DOHH2 (cell line): ENCODE measurements at regions not wholly inside any gene's neighbourhood (a gene's known extent, or its start where the extent isn't known, plus 50 kb on each side); places are given as distances from the start of the nearest gene placed in this dataset.

ENCODE experiments used
- H3F3A ChIP-seq: fragments of 200-600 bp; sonication (generic), shearing (Covaris generic); 2 replicates; pipeline ENCODE4 v1.6.0; 2016; ENCODE audit warnings: antibody characterized with exemption, mild to moderate bottlenecking; ENCODE audit not compliant: control insufficient read depth, insufficient read depth
- H3K27ac ChIP-seq: fragments of 200-600 bp; sonication (generic); 2 replicates; pipeline ENCODE4 v1.5.1; 2014; ENCODE audit warnings: low read depth, mild to moderate bottlenecking, low read length, moderate library complexity
- H3K27me3 ChIP-seq: fragments of 200-600 bp; sonication (generic); 2 replicates; pipeline ENCODE4 v1.6.1; 2014; ENCODE audit warnings: mild to moderate bottlenecking, low read length, mixed read lengths; ENCODE audit not compliant: control insufficient read depth
- H3K36me3 ChIP-seq: fragments of 200-600 bp; sonication (generic); 2 replicates; pipeline ENCODE4 v1.6.1; 2014; ENCODE audit warnings: mild to moderate bottlenecking, low read length, moderate library complexity, mixed read lengths; ENCODE audit not compliant: control insufficient read depth
- H3K4me1 ChIP-seq: fragments of 200-600 bp; sonication (generic); 2 replicates; pipeline ENCODE4 v1.6.1; 2014; ENCODE audit warnings: mild to moderate bottlenecking, low read length, mixed read lengths; ENCODE audit not compliant: control insufficient read depth
- H3K4me2 ChIP-seq: fragments of 200-600 bp; sonication (generic); 2 replicates; pipeline ENCODE4 v1.6.0; 2014; ENCODE audit warnings: mild to moderate bottlenecking, low read length, moderate library complexity
- H3K4me3 ChIP-seq: fragments of 200-600 bp; sonication (generic); 2 replicates; pipeline ENCODE4 v1.5.1; 2014; ENCODE audit warnings: mild to moderate bottlenecking, low read length, mixed read lengths
- H3K79me2 ChIP-seq: fragments of 200-600 bp; sonication (generic); 2 replicates; pipeline ENCODE4 v1.6.1; 2014; ENCODE audit warnings: mild to moderate bottlenecking, low read length, mixed read lengths; ENCODE audit not compliant: control insufficient read depth
- H3K9me2 ChIP-seq: fragments of 200-600 bp; sonication (generic); replicated peaks from 2 replicates; pipeline ENCODE4 v1.6.1; 2014; ENCODE audit warnings: mild to moderate bottlenecking, low read length, mixed read lengths; ENCODE audit not compliant: control insufficient read depth
- H3K9me3 ChIP-seq: fragments of 200-600 bp; sonication (generic); 2 replicates; pipeline ENCODE4 v1.6.1; 2014; ENCODE audit warnings: antibody characterized with exemption, low read length, mixed read lengths; ENCODE audit not compliant: control insufficient read depth, insufficient read depth
- H4K20me1 ChIP-seq: fragments of 200-600 bp; sonication (generic); 2 replicates; pipeline ENCODE4 v1.6.0; 2014; ENCODE audit warnings: low read depth, mild to moderate bottlenecking, antibody characterized with exemption, low read length, moderate library complexity; ENCODE audit not compliant: control insufficient read depth, insufficient read depth
- EZH2phosphoT487 ChIP-seq: fragments of 200-600 bp; sonication (generic); IDR thresholded peaks from 2 replicates; pipeline ENCODE4 v1.6.1; 2017; ENCODE audit warnings: borderline replicate concordance, mild to moderate bottlenecking, antibody characterized with exemption, low read length, moderate library complexity, mixed read lengths
- TF ChIP-seq, protein P1 (sequence below): fragments of 200-600 bp; sonication (generic); IDR thresholded peaks from one replicate; pipeline ENCODE4 v1.5.1; 2014; ENCODE audit warnings: antibody characterized with exemption, mild to moderate bottlenecking, low read depth, low read length; ENCODE audit not compliant: poor library complexity, severe bottlenecking

DNA sequence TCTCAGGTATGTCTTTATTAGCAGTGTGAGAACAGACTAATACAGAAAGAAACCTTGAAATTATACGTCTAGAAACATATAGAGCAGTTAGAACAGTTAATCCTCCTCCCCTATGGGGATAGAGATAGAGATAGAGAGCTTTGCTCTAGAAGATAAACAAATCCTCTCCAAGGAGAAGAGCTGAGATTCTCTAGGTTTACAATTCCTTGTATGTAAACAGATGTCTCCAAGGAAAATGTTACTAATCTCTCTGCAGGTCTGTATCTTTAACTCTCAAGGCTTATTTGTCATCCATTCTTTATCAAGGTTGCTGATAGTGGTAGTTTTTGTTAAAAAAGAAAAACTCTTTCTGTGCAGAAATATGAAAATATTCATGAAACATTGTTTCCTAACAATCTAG lies 282.1 kb upstream of the GIMD1 start:
- Histone ChIP-seq H3K27me3 (no peaks in the 10 kb centered on the region), H3K4me2 (no peak overlapping the region)
- no peak for TF ChIP-seq EZH2phosphoT487
- TF ChIP-seq, protein P1, sequence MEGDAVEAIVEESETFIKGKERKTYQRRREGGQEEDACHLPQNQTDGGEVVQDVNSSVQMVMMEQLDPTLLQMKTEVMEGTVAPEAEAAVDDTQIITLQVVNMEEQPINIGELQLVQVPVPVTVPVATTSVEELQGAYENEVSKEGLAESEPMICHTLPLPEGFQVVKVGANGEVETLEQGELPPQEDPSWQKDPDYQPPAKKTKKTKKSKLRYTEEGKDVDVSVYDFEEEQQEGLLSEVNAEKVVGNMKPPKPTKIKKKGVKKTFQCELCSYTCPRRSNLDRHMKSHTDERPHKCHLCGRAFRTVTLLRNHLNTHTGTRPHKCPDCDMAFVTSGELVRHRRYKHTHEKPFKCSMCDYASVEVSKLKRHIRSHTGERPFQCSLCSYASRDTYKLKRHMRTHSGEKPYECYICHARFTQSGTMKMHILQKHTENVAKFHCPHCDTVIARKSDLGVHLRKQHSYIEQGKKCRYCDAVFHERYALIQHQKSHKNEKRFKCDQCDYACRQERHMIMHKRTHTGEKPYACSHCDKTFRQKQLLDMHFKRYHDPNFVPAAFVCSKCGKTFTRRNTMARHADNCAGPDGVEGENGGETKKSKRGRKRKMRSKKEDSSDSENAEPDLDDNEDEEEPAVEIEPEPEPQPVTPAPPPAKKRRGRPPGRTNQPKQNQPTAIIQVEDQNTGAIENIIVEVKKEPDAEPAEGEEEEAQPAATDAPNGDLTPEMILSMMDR = no peak

DNA sequence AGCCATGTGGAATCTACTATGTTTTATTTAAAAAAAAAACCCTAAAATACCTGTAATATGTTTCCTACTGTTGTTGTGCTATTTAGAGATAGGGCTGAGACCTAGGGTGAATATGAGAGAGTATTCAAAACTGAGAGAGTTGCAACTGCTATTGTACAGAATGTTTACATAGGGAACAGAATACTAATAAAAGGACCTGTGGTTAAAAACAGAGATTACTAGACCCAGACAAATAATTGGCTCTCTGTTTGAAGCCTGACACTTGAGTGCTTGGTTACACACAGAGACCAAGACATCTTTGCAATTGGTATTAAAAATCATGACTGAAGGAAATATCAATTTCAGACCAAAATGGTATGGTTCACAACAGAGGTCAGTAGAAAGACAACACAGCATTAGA lies 278.9 kb upstream of the GIMD1 start:
- no peaks in the 10 kb centered on the region for H3F3A ChIP-seq
- H3K27me3 ChIP-seq = no peaks in the 10 kb centered on the region
- H3K4me3 ChIP-seq = no peak overlapping the region
- no peaks in the 10 kb centered on the region for H3K9me2 ChIP-seq
- H3K4me2 ChIP-seq = no peak overlapping the region
- H3K79me2 ChIP-seq = no peaks in the 10 kb centered on the region
- no peaks in the 10 kb centered on the region for H4K20me1 ChIP-seq
- H3K4me1 ChIP-seq = no peaks in the 10 kb centered on the region
- H3K9me3 ChIP-seq = no peaks in the 10 kb centered on the region
- H3K27ac ChIP-seq = no peak overlapping the region
- TF ChIP-seq, protein P1 = no peak
- TF ChIP-seq EZH2phosphoT487 = no peak
- no peaks in the 10 kb centered on the region for H3K36me3 ChIP-seq

More for the DNA sequence above, 282.1 kb upstream of the GIMD1 start:
- Histone ChIP-seq H3K36me3 (no peaks in the 10 kb centered on the region), H3K4me1 (no peaks in the 10 kb centered on the region), H3K79me2 (no peaks in the 10 kb centered on the region), H4K20me1 (no peaks in the 10 kb centered on the region), H3F3A (no peaks in the 10 kb centered on the region), H3K9me3 (no peaks in the 10 kb centered on the region), H3K4me3 (no peak overlapping the region), H3K9me2 (no peaks in the 10 kb centered on the region), H3K27ac (no peak overlapping the region)

DNA sequence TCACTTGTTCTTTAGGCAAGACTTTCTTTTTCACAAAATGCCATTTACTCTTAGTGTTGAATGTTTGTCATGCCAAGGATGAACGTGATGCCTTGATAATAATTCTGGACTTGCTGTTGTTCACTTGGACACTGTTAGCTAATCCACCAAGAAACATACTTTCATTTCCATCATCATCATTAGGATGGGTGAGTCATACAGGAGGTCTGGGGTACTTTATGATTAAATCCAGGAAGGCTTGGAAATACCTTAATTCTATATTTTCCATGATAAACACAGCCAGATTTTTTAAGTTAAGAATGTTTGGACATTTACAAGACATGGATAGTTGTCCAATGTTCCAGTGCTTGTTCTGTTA lies 260.7 kb upstream of the GIMD1 start:
- Histone ChIP-seq H4K20me1 (no peaks in the 10 kb centered on the region), H3K4me2 (no peak overlapping the region), H3K27ac (no peak overlapping the region), H3K4me1 (no peaks in the 10 kb centered on the region), H3K9me3 (no peaks in the 10 kb centered on the region), H3K79me2 (no peaks in the 10 kb centered on the region), H3F3A (no peaks in the 10 kb centered on the region), H3K36me3 (no peaks in the 10 kb centered on the region), H3K9me2 (no peaks in the 10 kb centered on the region), H3K27me3 (no peaks in the 10 kb centered on the region), H3K4me3 (no peak overlapping the region)
- TF ChIP-seq, protein P1 = no peak
- TF ChIP-seq EZH2phosphoT487 = no peak
